HCT116 (cell line): ENCODE measurements at regions not wholly inside any gene's neighbourhood (a gene's known extent, or its start where the extent isn't known, plus 50 kb on each side); places are given as distances from the start of the nearest gene placed in this dataset.

Experiments used
- ATAC-seq: fragments of 200-7000 bp; cut with Tn5 transposase; 2 replicates; pipeline ENCODE4 v1.9.1; 2020; ENCODE audit warnings: mild to moderate bottlenecking, moderate library complexity
- BruUV-seq: library from RNA; stranded (reverse); fragments of 400-500 nt; replicated peaks from 2 replicates; lab custom pipeline; 2021; lab: Mats Ljungman, UMichigan
- CTCF ChIA-PET: fragments of 300-600 bp; sonication (Branson Sonifier 250); formaldehyde crosslinking; loops from one replicate; lab custom pipeline; 2021; ENCODE audit warnings: antibody characterized with exemption; lab: Charles Lee
- POLR2A ChIA-PET: fragments of 300-600, 350-600 bp; sonication (Branson Sonifier 250); formaldehyde crosslinking; loops from one replicate; lab custom pipeline; 2021; ENCODE audit warnings: antibody characterized with exemption; lab: Charles Lee
- RAD21 ChIA-PET, 2 experiments: fragments of 300-600 bp; sonication (Branson Sonifier 250); formaldehyde crosslinking; loops; one replicate each; lab custom pipeline; 2023; ENCODE audit warnings: low total read pairs in 2 of 2; ENCODE audit not compliant: uncharacterized antibody in 2 of 2, unreplicated experiment in 2 of 2, low non-redundant PET in 1 of 2; lab: Charles Lee
- DNase-seq: peaks from one replicate; pipeline ENCODE4 v3.0.0-alpha.2; 2010; ENCODE audit warnings: low read depth, low spot score
- H2AFZ ChIP-seq: fragments of 200-600 bp; shearing (Covaris generic), sonication (generic); 2 replicates; pipeline ENCODE4 v1.6.1; 2017; ENCODE audit warnings: low read depth, mixed run types, mixed read lengths, antibody characterized with exemption, low read length; ENCODE audit not compliant: poor library complexity, severe bottlenecking
- H3K27ac ChIP-seq: 2 replicates; pipeline ENCODE4 v1.5.1; 2012; ENCODE audit warnings: low read depth, low read length
- H3K27me3 ChIP-seq: fragments of 200-600 bp; sonication (generic); 2 replicates; pipeline ENCODE4 v1.6.1; 2016; ENCODE audit warnings: mixed run types, low read length, mixed read lengths; ENCODE audit not compliant: insufficient read depth
- H3K36me3 ChIP-seq, 2 experiments: fragments of 200-500 bp in 1 of 2; fragments of 200-600 bp in 1 of 2; sonication (Bioruptor generic) in 1 of 2; sonication (generic) in 1 of 2; 2 replicates each; pipeline versions ENCODE4 v1.5.1 to v1.6.1; 2014 to 2016; ENCODE audit warnings: low read length in 2 of 2, inconsistent platforms in 1 of 2, mixed read lengths in 1 of 2, mixed run types in 1 of 2; ENCODE audit not compliant: insufficient read depth in 2 of 2, control insufficient read depth in 1 of 2
- H3K4me1 ChIP-seq, 2 experiments: fragments of 200-600 bp in 1 of 2; sonication (generic) in 1 of 2; 2 replicates each; pipeline versions ENCODE4 v1.5.1 to v1.6.1; 2012 to 2017; ENCODE audit warnings: low read length in 2 of 2, inconsistent platforms in 1 of 2, mild to moderate bottlenecking in 1 of 2, mixed read lengths in 1 of 2, mixed run types in 1 of 2, moderate library complexity in 1 of 2; ENCODE audit not compliant: insufficient read depth in 2 of 2, control insufficient read depth in 1 of 2
- H3K4me2 ChIP-seq: fragments of 200-600 bp; sonication (generic); 2 replicates; pipeline ENCODE4 v1.6.1; 2017; ENCODE audit warnings: mixed run types, low read length, mixed read lengths
- H3K4me3 ChIP-seq, 2 experiments: fragments of 200-600 bp in 1 of 2; sonication (generic) in 1 of 2; replicated peaks in 1 of 2; 2 replicates each; pipeline ENCODE4 v1.5.1; 2011 to 2016; ENCODE audit warnings: low read length in 2 of 2, control low read depth in 1 of 2, low read depth in 1 of 2, mild to moderate bottlenecking in 1 of 2, mixed read lengths in 1 of 2, mixed run types in 1 of 2
- H3K79me2 ChIP-seq: fragments of 200-600 bp; sonication (generic); 2 replicates; pipeline ENCODE4 v1.6.1; 2017; ENCODE audit warnings: mild to moderate bottlenecking, mixed run types, low read length, moderate library complexity, mixed read lengths; ENCODE audit not compliant: insufficient read depth
- H3K9ac ChIP-seq: fragments of 200-600 bp; sonication (generic); 2 replicates; pipeline ENCODE4 v1.6.1; 2016; ENCODE audit warnings: low read length, mixed read lengths
- H3K9me2 ChIP-seq: fragments of 200-600 bp; sonication (generic), shearing (Covaris generic); 2 replicates; pipeline ENCODE4 v1.6.1; 2017; ENCODE audit warnings: mixed run types, mild to moderate bottlenecking, moderate library complexity; ENCODE audit not compliant: insufficient read depth
- H3K9me3 ChIP-seq, 2 experiments: fragments of 200-500 bp in 1 of 2; fragments of 200-600 bp in 1 of 2; sonication (Bioruptor generic) in 1 of 2; sonication (generic) in 1 of 2; 2 replicates each; pipeline ENCODE4 v1.6.1; 2014 to 2017; ENCODE audit warnings: low read length in 2 of 2, mixed read lengths in 2 of 2, inconsistent platforms in 1 of 2, low read depth in 1 of 2, mild to moderate bottlenecking in 1 of 2, mixed run types in 1 of 2, moderate library complexity in 1 of 2; ENCODE audit not compliant: control insufficient read depth in 1 of 2, insufficient read depth in 1 of 2
- H4K20me1 ChIP-seq: fragments of 200-600 bp; sonication (generic), shearing (Covaris generic); 2 replicates; pipeline ENCODE4 v1.6.1; 2017; ENCODE audit warnings: mixed run types, mild to moderate bottlenecking, moderate library complexity; ENCODE audit not compliant: insufficient read depth
- ATF3 ChIP-seq: IDR thresholded peaks from 2 replicates; pipeline ENCODE4 v1.6.1; 2012
- CBX3 ChIP-seq: IDR thresholded peaks from 2 replicates; pipeline ENCODE4 v1.6.1; 2012; ENCODE audit warnings: low read depth
- ELF1 ChIP-seq: IDR thresholded peaks from 2 replicates; pipeline ENCODE4 v1.6.1; 2012; ENCODE audit warnings: low read depth, borderline replicate concordance
- EZH2 ChIP-seq: fragments of 200-600 bp; sonication (generic); IDR thresholded peaks from 2 replicates; pipeline ENCODE4 v1.6.1; 2017; ENCODE audit warnings: antibody characterized with exemption, mixed run types
- EZH2phosphoT487 ChIP-seq: fragments of 200-600 bp; IDR thresholded peaks from 2 replicates; pipeline ENCODE4 v1.6.1; 2018; ENCODE audit warnings: antibody characterized with exemption, borderline replicate concordance
- FOSL1 ChIP-seq: IDR thresholded peaks from 2 replicates; pipeline ENCODE4 v1.6.1; 2012; ENCODE audit warnings: low read depth
- JUND ChIP-seq: IDR thresholded peaks from 2 replicates; pipeline ENCODE4 v1.6.1; 2012
- SIN3A ChIP-seq: IDR thresholded peaks from 2 replicates; pipeline ENCODE4 v1.6.1; 2012; ENCODE audit warnings: low read depth
- SRF ChIP-seq: IDR thresholded peaks from 2 replicates; pipeline ENCODE4 v1.6.1; 2012; ENCODE audit warnings: low read depth
- TCF7L2 ChIP-seq: IDR thresholded peaks from 2 replicates; pipeline ENCODE4 v1.7.0; 2011; ENCODE audit warnings: borderline replicate concordance, inconsistent platforms; ENCODE audit not compliant: insufficient read depth, insufficient read length; ENCODE audit errors: extremely low read depth
- ZBTB33 ChIP-seq: IDR thresholded peaks from 2 replicates; pipeline ENCODE4 v1.6.1; 2011; ENCODE audit warnings: mild to moderate bottlenecking, low read length, moderate library complexity; ENCODE audit not compliant: insufficient replicate concordance; ENCODE audit errors: extremely low read depth
- ZFX ChIP-seq: fragments of 450-650 bp; IDR thresholded peaks from 2 replicates; pipeline ENCODE4 v1.6.1; 2017
- ZNF274 ChIP-seq: fragments of 200-500 bp; sonication (Bioruptor generic); IDR thresholded peaks from 2 replicates; pipeline ENCODE4 v1.6.1; 2014; ENCODE audit warnings: mild to moderate bottlenecking, low read depth, low read length, inconsistent platforms
- intact Hi-C: fragments of 100-400 bp; cut with micrococcal nuclease; formaldehyde crosslinking; loops from 2 replicates; pipeline ENCODE4 v1.10.0; 2022
- TF ChIP-seq, protein P1 (sequence below): IDR thresholded peaks from 2 replicates; pipeline ENCODE4 v1.6.1; 2012

DNA sequence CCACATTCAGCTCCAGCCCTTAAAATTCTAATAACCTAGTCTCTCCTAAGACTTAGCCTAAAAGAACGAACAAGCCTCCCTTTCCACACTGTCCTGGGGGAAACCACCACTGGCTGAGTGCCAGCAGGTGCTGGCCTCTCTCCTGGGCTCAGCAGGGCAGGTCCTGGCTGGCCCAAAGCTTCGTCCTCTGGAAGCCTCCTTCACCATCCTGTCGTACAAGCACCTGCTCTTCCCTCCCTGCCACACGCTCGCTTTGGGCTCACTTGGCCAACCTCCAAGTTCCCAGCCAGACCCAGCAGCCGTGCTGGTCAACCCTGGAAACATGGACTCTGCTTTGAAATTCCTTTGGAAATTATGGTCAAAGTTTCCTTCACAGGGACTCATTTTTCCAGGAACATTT lies 58.2 kb upstream of the SLC25A33 start:
- H3K9ac ChIP-seq = no peak overlapping the region
- TF ChIP-seq SIN3A (no peak), SRF (no peak), EZH2 (no peak), ELF1 (no peak), FOSL1 (no peak), ATF3 (no peak), JUND (no peak), EZH2phosphoT487 (no peak), CBX3 (no peak), ZBTB33 (no peak), ZFX (no peak), ZNF274 (no peak), TCF7L2 (no peak)
- TF ChIP-seq, protein P1, sequence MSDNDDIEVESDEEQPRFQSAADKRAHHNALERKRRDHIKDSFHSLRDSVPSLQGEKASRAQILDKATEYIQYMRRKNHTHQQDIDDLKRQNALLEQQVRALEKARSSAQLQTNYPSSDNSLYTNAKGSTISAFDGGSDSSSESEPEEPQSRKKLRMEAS = no peak
- RAD21 ChIA-PET = no interaction called here
- no peak overlapping the region for H3K4me2 ChIP-seq
- H3K9me3 ChIP-seq = no peaks in the 10 kb centered on the region
- H2AFZ ChIP-seq = no peak overlapping the region
- H3K27me3 ChIP-seq = no peaks in the 10 kb centered on the region
- ATAC-seq = no peak
- H3K4me1 ChIP-seq = peaks cover 0 to 7% of the 10 kb centered on the region in 2 experiments; a peak in 2 of 4 replicates
- H3K27ac ChIP-seq = no peak overlapping the region
- DNase-seq = no peak
- BruUV-seq = no TSS peak
- intact Hi-C loops = no loop called here
- no peaks in the 10 kb centered on the region for H4K20me1 ChIP-seq
- H3K9me2 ChIP-seq = no peaks in the 10 kb centered on the region
- H3K4me3 ChIP-seq = no peak overlapping the region
- POLR2A ChIA-PET = no interaction called here
- no peaks in the 10 kb centered on the region for H3K36me3 ChIP-seq
- CTCF ChIA-PET = no interaction called here
- no peaks in the 10 kb centered on the region for H3K79me2 ChIP-seq
